ENCODE measurements at regions not wholly inside any gene's neighbourhood (a gene's known extent, or its start where the extent isn't known, plus 50 kb on each side); places are given as distances from the start of the nearest gene placed in this dataset.

- no peaks in the 10 kb centered on the region for H3K36me3 ChIP-seq
- no peaks in the 10 kb centered on the region for H3K27me3 ChIP-seq (replicated peaks; ENCODE audit: insufficient read depth)
- H3K9me3 ChIP-seq = no peaks in the 10 kb centered on the region
- TF ChIP-seq CTCF (IDR thresholded peaks at IDR 0.05) (no peak), POLR2AphosphoS5 (IDR thresholded peaks at IDR 0.05) (peak; percentile 37), POLR2A (IDR thresholded peaks at IDR 0.05) (no peak)
- intact Hi-C loops (cut with DNase I) = no loop called here
- H3K27ac ChIP-seq = no peak overlapping the region
- 28% methylated on average over 2 of the region's 2 CpGs for WGBS
- H3K4me1 ChIP-seq (replicated peaks) = no peaks in the 10 kb centered on the region
- no peak overlapping the region for H3K4me3 ChIP-seq
- no peak for DNase-seq (ENCODE audit: low spot score)
These were observed 180.5 kb downstream of the TENT5A start for GRCh38 chr6:81572020-81572419.

DNA sequence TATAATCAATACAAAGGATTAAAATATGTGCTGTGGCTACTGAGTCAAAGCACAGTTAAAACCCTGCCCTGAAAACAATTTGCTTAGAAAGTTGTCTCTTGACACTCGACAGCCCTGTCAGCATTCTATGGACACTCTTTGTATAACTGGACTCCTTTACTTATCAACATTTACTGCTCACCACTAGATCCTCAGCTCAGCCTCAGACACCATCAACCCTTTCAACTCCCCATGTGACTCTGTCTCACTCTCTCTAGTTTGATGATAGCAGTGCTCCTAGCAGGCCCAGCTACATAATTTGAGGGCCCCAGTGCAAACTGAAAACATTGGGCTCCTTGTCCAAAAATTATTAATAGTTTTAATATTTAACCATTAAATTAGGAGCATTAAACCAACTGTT is 181.8 kb downstream of the TENT5A start:
- H3K27ac ChIP-seq = no peak overlapping the region
- H3K27me3 ChIP-seq (replicated peaks; ENCODE audit: insufficient read depth) = no peaks in the 10 kb centered on the region
- intact Hi-C loops (cut with DNase I) = no loop called here
- H3K4me1 ChIP-seq (replicated peaks) = no peaks in the 10 kb centered on the region
- no peak overlapping the region for H3K4me3 ChIP-seq
- 94% methylated on average over 1 of the region's 1 CpG for WGBS
- no peaks in the 10 kb centered on the region for H3K9me3 ChIP-seq
- DNase-seq (ENCODE audit: low spot score) = no peak
- TF ChIP-seq POLR2AphosphoS5 (IDR thresholded peaks at IDR 0.05) = no peak
- H3K36me3 ChIP-seq = no peaks in the 10 kb centered on the region

GRCh38 chr6:81568973-81569372 is 183.5 kb downstream of the TENT5A start:
- H3K27ac ChIP-seq = no peak overlapping the region
- no peak for DNase-seq (ENCODE audit: low spot score)
- no peaks in the 10 kb centered on the region for H3K27me3 ChIP-seq (replicated peaks; ENCODE audit: insufficient read depth)
- TF ChIP-seq POLR2AphosphoS5 (IDR thresholded peaks at IDR 0.05) (no peak), CTCF (IDR thresholded peaks at IDR 0.05) (no peak), POLR2A (IDR thresholded peaks at IDR 0.05) (no peak)
- intact Hi-C loops (cut with DNase I) = no loop called here
- no peaks in the 10 kb centered on the region for H3K9me3 ChIP-seq
- H3K4me3 ChIP-seq = no peak overlapping the region
- 72% methylated on average over 2 of the region's 2 CpGs for WGBS
- H3K36me3 ChIP-seq = no peaks in the 10 kb centered on the region
- H3K4me1 ChIP-seq (replicated peaks) = no peaks in the 10 kb centered on the region

GRCh38 chr6:81565071-81565470 is 187.4 kb downstream of the TENT5A start:
- Histone ChIP-seq H3K27me3 (replicated peaks; ENCODE audit: insufficient read depth) (no peaks in the 10 kb centered on the region), H3K4me3 (no peak overlapping the region), H3K9me3 (no peaks in the 10 kb centered on the region), H3K36me3 (no peaks in the 10 kb centered on the region), H3K4me1 (replicated peaks) (no peaks in the 10 kb centered on the region), H3K27ac (no peak overlapping the region)
- TF ChIP-seq POLR2A (IDR thresholded peaks at IDR 0.05) (no peak), POLR2AphosphoS5 (IDR thresholded peaks at IDR 0.05) (no peak), CTCF (IDR thresholded peaks at IDR 0.05) (no peak)
- intact Hi-C loops (cut with DNase I) = no loop called here
- WGBS = 63% methylated on average over 2 of the region's 2 CpGs
- no peak for DNase-seq (ENCODE audit: low spot score)

DNA sequence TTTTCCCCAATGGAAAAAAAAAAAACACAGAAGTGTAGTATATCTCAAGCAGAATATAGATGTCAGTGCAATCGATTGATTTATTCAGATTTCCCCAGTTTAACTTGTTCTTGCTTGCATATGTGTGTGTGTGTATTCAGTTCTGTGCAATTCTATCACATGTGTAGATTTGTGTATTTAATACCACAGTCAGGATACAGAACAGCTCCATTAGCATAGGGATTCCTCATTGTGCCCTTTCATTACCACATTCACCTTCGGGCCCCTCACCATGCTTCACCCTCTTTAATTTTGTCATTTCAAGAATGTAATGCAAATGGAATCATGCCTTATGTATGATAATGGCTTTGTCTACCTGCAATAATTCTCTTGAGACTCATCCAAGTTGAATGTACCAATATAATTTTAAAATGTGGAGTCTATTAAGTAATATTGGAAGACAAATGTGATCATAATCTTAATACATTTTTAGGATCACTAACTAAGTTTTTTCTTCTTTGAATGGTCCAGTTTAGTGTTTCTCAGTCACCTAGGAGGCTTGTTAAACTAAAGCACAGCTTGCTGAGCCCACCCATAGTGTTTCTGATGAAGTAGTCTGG is 187.9 kb downstream of the TENT5A start:
- Histone ChIP-seq H3K9me3 (no peaks in the 10 kb centered on the region), H3K27me3 (replicated peaks; ENCODE audit: insufficient read depth) (no peaks in the 10 kb centered on the region), H3K36me3 (no peaks in the 10 kb centered on the region), H3K4me1 (replicated peaks) (no peaks in the 10 kb centered on the region), H3K4me3 (no peak overlapping the region), H3K27ac (no peak overlapping the region)
- intact Hi-C loops (cut with DNase I) = no loop called here
- TF ChIP-seq POLR2A (IDR thresholded peaks at IDR 0.05) (no peak), CTCF (IDR thresholded peaks at IDR 0.05) (no peak), POLR2AphosphoS5 (IDR thresholded peaks at IDR 0.05) (no peak)
- 79% methylated on average over 2 of the region's 2 CpGs for WGBS
- no peak for DNase-seq (ENCODE audit: low spot score)

Measured in prostate gland (tissue), 2 donors.